CD14-positive monocyte (primary cell): ENCODE measurements at regions not wholly inside any gene's neighbourhood (a gene's known extent, or its start where the extent isn't known, plus 50 kb on each side); places are given as distances from the start of the nearest gene placed in this dataset.

Experiments
- DNase-seq, 3 donors: peaks; one replicate each; pipeline ENCODE4 v3.0.0-alpha.2; 2011 to 2022
- H2AFZ ChIP-seq: 2 replicates; pipeline ENCODE4 v1.6.0; 2012; ENCODE audit warnings: mild to moderate bottlenecking, low read depth, low read length, inconsistent platforms; ENCODE audit not compliant: insufficient read depth, poor library complexity, severe bottlenecking
- H3K27ac ChIP-seq, 2 donors: 1 replicate in 1 of 2; 2 replicates in 1 of 2; pipeline ENCODE4 v1.5.1; 2012 to 2013; ENCODE audit warnings: low read length in 2 of 2, control low read depth in 1 of 2, inconsistent platforms in 1 of 2, low read depth in 1 of 2, mild to moderate bottlenecking in 1 of 2
- H3K27me3 ChIP-seq, 2 donors: one replicate each; pipeline versions ENCODE4 v1.6.0 to v1.6.1; 2011 to 2013; ENCODE audit warnings: low read length in 2 of 2; ENCODE audit not compliant: control insufficient read depth in 2 of 2, insufficient read depth in 2 of 2
- H3K36me3 ChIP-seq, 2 donors: replicated peaks in 1 of 2; 1 replicate in 1 of 2; 2 replicates in 1 of 2; pipeline versions ENCODE4 v1.5.1 to v1.6.1; 2012 to 2013; ENCODE audit warnings: low read length in 2 of 2, control low read depth in 1 of 2, inconsistent platforms in 1 of 2, mild to moderate bottlenecking in 1 of 2; ENCODE audit not compliant: insufficient read depth in 2 of 2, control insufficient read depth in 1 of 2
- H3K4me1 ChIP-seq, 2 donors: 1 replicate in 1 of 2; 2 replicates in 1 of 2; pipeline versions ENCODE4 v1.5.1 to v1.6.1; 2012 to 2013; ENCODE audit warnings: low read length in 2 of 2, control low read depth in 1 of 2, inconsistent platforms in 1 of 2, mild to moderate bottlenecking in 1 of 2, moderate library complexity in 1 of 2; ENCODE audit not compliant: insufficient read depth in 2 of 2, control insufficient read depth in 1 of 2
- H3K4me2 ChIP-seq: replicated peaks from 2 replicates; pipeline ENCODE3; 2012; ENCODE audit warnings: low read length, moderate library complexity, mild to moderate bottlenecking; ENCODE audit not compliant: poor library complexity, severe bottlenecking; ENCODE audit errors: extremely low read depth
- H3K4me3 ChIP-seq, 3 experiments: fragments of 200-600 bp in 1 of 3; sonication (generic) in 1 of 3; replicated peaks in 1 of 3; 1 replicate in 2 of 3; 2 replicates in 1 of 3; pipeline ENCODE4 v1.5.1; 2011 to 2013; ENCODE audit warnings: low read length in 3 of 3, mild to moderate bottlenecking in 3 of 3, control low read depth in 2 of 3, low read depth in 2 of 3, inconsistent platforms in 1 of 3, moderate library complexity in 1 of 3
- H3K79me2 ChIP-seq: 2 replicates; pipeline ENCODE4 v1.6.0; 2012; ENCODE audit warnings: mild to moderate bottlenecking, control low read depth, inconsistent platforms, low read length, moderate library complexity; ENCODE audit not compliant: insufficient read depth
- H3K9ac ChIP-seq: 2 replicates; pipeline ENCODE4 v1.6.0; 2017; ENCODE audit warnings: low read length, mild to moderate bottlenecking; ENCODE audit not compliant: insufficient read depth, poor library complexity, severe bottlenecking
- H3K9me3 ChIP-seq, 2 donors: replicated peaks in 1 of 2; 1 replicate in 1 of 2; 2 replicates in 1 of 2; pipeline versions ENCODE4 v1.5.1 to v1.6.1; 2012 to 2013; ENCODE audit warnings: low read length in 2 of 2, control low read depth in 1 of 2; ENCODE audit not compliant: control insufficient read depth in 1 of 2, insufficient read depth in 1 of 2
- H4K20me1 ChIP-seq: 2 replicates; pipeline ENCODE4 v1.6.0; 2012; ENCODE audit warnings: mild to moderate bottlenecking, low read length, control low read depth, moderate library complexity; ENCODE audit not compliant: insufficient read depth
- H3K27ac Mint-ChIP-seq, 7 donors: one replicate each; pipeline ENCODE4 v1.8.0; 2020; ENCODE audit warnings: mild to moderate bottlenecking in 7 of 7, mixed read lengths in 7 of 7, moderate library complexity in 6 of 7, inconsistent platforms in 2 of 7
- H3K27me3 Mint-ChIP-seq, 3 donors: one replicate each; pipeline ENCODE4 v1.8.0; 2021 to 2022; ENCODE audit warnings: low read depth in 3 of 3, mild to moderate bottlenecking in 3 of 3, mixed read lengths in 3 of 3, moderate library complexity in 3 of 3, inconsistent platforms in 1 of 3
- H3K36me3 Mint-ChIP-seq, 2 donors: one replicate each; pipeline ENCODE4 v1.8.0; 2020; ENCODE audit warnings: mixed read lengths in 2 of 2, inconsistent platforms in 1 of 2, mild to moderate bottlenecking in 1 of 2
- H3K4me1 Mint-ChIP-seq: one replicate; pipeline ENCODE4 v1.8.0; 2020; ENCODE audit warnings: mild to moderate bottlenecking, mixed read lengths
- H3K4me3 Mint-ChIP-seq, 2 donors: one replicate each; pipeline ENCODE4 v1.8.0; 2020; ENCODE audit warnings: mild to moderate bottlenecking in 2 of 2, mixed read lengths in 2 of 2, moderate library complexity in 1 of 2
- H3K9me3 Mint-ChIP-seq, 7 donors: one replicate each; pipeline ENCODE4 v1.8.0; 2020 to 2022; ENCODE audit warnings: mixed read lengths in 7 of 7, mild to moderate bottlenecking in 6 of 7, moderate library complexity in 6 of 7, inconsistent platforms in 2 of 7
- CTCF ChIP-seq: fragments of 200-600 bp; IDR thresholded peaks from one replicate; pipeline ENCODE4 v1.8.0; 2022; ENCODE audit warnings: antibody characterized with exemption, mild to moderate bottlenecking
- WGBS: methylation state at CpG from one replicate; pipeline ENCODE4 v1.1.5; 2013; ENCODE audit warnings: missing lambda C conversion rate; ENCODE audit not compliant: insufficient coverage; 5-methylcytosine and 5-hydroxymethylcytosine counted together
- intact Hi-C, 2 donors: fragments of 100-400 bp; cut with micrococcal nuclease; formaldehyde crosslinking; loops; one replicate each; pipeline versions ENCODE4 v1.15.0 to v1.15.1; 2023

- no peaks in the 10 kb centered on the region for H3K36me3 Mint-ChIP-seq
- no peaks in the 10 kb centered on the region for H3K4me1 ChIP-seq
- H3K4me1 Mint-ChIP-seq = no peaks in the 10 kb centered on the region
- no peak overlapping the region for H3K27ac ChIP-seq
- no peaks in the 10 kb centered on the region for H3K36me3 ChIP-seq
- H3K9me3 ChIP-seq = no peaks in the 10 kb centered on the region
- H3K27me3 ChIP-seq = peaks cover 5 to 6% of the 10 kb centered on the region in 2 donors
- H3K9ac ChIP-seq = no peak overlapping the region
- intact Hi-C loops = no loop called here
- no peak overlapping the region for H3K4me3 Mint-ChIP-seq
- DNase-seq = no peak
- H3K27me3 Mint-ChIP-seq = peaks cover 3 to 7% (median 6%) of the 10 kb centered on the region in 3 donors
- no peak overlapping the region for H2AFZ ChIP-seq
- no peak overlapping the region for H3K27ac Mint-ChIP-seq
- H3K4me3 ChIP-seq = no peak overlapping the region
- TF ChIP-seq CTCF = no peak
- H3K9me3 Mint-ChIP-seq = peaks cover 0 to 4% (median 0%) of the 10 kb centered on the region in 7 donors
- 82% methylated on average over 8 of the region's 8 CpGs for WGBS
- no peaks in the 10 kb centered on the region for H4K20me1 ChIP-seq
- H3K79me2 ChIP-seq = no peaks in the 10 kb centered on the region
- H3K4me2 ChIP-seq = no peak overlapping the region
These were observed 114.3 kb upstream of the PRNP start for GRCh38 chr20:4571759-4572531.

- peaks cover 0 to 6% of the 10 kb centered on the region in 2 donors for H3K27me3 ChIP-seq
- Mint-ChIP-seq H3K27ac (no peak overlapping the region), H3K4me3 (no peak overlapping the region), H3K27me3 (peaks cover 2 to 5% (median 3%) of the 10 kb centered on the region in 3 donors), H3K9me3 (peaks cover 0 to 2% (median 0%) of the 10 kb centered on the region in 7 donors), H3K4me1 (no peaks in the 10 kb centered on the region), H3K36me3 (no peaks in the 10 kb centered on the region)
- H3K9ac ChIP-seq = no peak overlapping the region
- H3K36me3 ChIP-seq = no peaks in the 10 kb centered on the region
- intact Hi-C loops = no loop called here
- H3K79me2 ChIP-seq = no peaks in the 10 kb centered on the region
- no peak overlapping the region for H3K4me3 ChIP-seq
- 100% methylated on average over 3 of the region's 3 CpGs for WGBS
- no peak for DNase-seq
- TF ChIP-seq CTCF = no peak
- no peak overlapping the region for H3K4me2 ChIP-seq
- no peak overlapping the region for H2AFZ ChIP-seq
- no peaks in the 10 kb centered on the region for H4K20me1 ChIP-seq
- no peak overlapping the region for H3K27ac ChIP-seq
- H3K4me1 ChIP-seq = no peaks in the 10 kb centered on the region
- H3K9me3 ChIP-seq = no peaks in the 10 kb centered on the region
These were observed 116.4 kb upstream of the PRNP start for GRCh38 chr20:4569865-4570264.
